HG02943 (cell line): ENCODE measurements at regions not wholly inside any gene's neighbourhood (a gene's known extent, or its start where the extent isn't known, plus 50 kb on each side); places are given as distances from the start of the nearest gene placed in this dataset.

Experiments
- ATAC-seq: cut with Tn5 transposase; IDR thresholded peaks from one replicate; pipeline ENCODE4 v1.9.1; 2021; ENCODE audit warnings: mild to moderate bottlenecking, low read depth, moderate library complexity; ENCODE audit not compliant: unreplicated experiment

DNA sequence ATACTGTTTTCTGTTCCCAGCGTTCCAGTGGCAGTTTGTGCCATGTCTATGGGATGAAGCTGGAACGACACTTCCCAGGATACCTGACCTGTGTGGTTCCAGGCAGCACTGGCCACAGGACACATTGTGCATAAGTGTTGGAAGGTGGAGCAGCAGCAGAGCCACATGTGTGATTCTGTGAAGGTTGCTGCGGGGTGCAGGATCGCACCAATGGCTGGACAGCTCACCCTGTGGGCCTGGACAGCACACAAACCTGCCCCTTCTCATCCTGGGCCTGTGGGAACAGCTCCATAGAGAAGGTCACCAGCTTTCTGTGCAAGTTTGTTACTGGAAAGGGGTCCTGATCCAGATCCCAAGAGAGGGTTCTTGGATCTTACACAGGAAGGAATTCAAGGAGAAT lies 252.2 kb upstream of the RAB6C start:
- ATAC-seq = no peak

DNA sequence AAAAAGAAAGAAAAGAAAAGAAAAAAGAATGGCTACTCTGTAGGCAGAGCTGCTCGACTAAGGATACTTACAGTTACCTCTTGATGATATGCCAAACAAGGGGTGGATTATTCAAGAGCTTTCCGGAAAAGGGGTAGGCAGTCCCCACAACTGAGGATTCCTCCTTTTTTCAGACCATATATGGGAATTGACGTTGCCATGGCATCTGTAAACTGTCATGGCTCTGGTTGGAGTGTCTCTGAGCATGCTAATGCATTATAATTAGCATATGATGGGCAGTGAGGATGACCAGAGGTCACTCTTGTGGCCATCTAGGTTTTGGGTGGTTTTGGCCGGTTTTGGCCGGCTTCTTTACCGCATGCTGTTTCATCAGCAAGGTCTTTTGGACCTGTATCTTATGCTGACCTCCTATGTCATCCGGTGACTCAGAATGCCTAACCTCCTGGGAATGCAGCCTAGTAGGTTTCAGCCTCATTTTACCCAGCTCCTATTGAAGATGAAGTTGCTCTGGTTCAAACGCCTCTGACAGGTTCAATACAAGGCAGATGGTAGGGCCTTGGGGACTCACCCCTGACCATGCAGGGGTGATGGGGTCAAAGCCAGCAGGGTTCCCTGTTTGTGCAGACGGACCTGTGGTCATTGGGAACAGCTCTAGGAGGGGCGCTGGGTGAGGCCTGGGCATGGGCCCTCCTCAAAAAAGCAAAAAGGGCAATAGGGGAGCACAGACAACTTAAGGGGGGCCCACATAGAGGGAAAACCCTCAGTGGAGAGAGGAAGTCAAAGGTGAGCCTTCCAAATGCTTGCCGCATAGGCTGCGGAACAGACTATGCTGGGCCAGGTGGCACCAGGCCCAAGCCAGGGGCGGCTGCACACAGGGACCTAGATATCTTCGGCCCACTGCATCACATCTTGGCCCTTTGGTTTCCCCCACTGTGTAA lies 251.2 kb upstream of the RAB6C start:
- ATAC-seq = no peak

DNA sequence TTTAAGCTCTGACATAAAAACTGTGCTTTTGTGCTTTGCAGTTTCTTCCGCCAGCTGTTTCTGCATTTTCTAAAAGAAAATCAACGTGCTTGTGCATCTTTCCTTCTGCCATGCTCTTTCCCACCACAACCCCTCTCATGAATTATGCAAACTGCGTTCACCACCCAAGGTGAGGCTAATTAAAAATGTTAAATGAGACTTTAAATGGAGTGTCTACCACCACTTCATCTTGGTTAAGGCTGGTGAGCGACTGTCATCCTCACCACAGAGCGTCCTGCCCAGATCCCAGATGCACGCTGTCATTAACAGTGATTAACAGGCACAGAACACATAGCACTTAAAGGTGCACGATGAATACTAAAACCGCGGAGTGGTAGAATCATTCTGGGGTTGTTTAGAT lies 250.5 kb upstream of the RAB6C start:
- no peak for ATAC-seq

DNA sequence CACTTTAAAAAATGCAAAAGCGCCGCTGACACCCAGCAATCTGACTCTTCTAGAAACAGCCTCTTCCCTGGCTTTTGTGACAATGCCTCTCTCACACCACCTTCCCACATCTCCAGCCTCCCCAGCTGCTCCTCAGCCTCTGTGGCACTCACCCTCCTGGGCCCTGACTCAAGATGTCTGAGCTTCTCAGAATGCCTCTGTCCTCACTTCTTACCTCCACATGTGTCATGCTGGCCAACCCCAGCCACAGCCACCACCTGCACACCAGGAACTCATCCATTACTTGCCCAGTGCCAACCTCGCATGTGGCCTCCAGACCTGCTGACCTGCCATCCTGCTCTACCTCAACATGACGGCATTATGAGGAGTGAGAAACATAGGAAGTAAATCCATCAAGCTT lies 249.8 kb upstream of the RAB6C start:
- no peak for ATAC-seq

DNA sequence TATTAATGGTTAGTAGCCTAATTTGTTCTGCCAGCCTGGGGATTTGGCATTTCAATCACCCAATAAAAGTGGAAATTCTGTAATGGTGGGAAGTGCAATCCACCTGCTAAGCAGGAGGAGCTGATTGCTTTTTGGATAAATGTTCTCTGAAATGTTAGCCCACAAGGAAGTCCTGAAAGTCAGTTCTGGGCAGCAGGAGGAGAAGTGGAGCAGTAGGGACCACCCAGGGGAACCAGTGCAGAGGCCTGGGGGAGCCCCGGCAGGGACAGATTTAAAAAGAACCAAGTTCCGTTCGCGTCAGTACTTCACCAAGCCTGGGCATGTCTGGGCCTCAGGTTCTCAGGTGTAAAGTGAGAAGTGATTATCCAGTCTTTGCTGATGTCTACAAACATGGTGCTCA lies 248.5 kb upstream of the RAB6C start:
- ATAC-seq = no peak

DNA sequence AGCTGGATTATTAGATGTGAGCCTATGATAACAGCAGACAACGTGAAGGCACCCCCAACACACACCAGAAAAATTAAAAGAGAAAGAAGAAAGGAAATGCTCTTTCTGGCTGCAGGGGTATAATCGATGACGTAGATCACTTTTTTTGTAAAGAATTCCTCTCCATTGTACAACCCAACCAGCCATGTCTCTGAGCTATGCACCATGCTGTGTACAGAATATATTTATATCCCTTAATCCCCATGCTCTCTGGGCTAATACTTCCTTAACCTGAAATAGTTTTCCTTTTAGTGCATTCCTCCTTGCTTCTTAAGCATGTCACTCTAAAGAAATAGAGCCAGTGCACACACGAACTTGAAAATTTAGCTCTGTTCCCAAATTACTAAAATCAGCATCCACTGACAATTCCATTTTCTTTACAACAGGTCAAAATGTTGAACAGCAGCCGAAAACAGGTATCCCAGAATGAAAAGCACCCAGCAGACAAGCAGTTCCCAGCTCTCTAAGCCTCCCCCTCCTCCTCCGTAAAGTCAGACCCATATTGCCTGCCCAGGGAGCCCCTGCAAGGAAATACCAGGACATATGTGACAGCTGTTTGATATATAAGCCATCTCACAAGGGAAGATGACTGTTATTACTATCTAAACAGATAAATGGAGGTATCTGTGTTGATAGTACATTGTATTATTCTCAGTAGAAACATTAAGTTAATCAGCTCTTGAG lies 247.4 kb upstream of the RAB6C start:
- no peak for ATAC-seq

DNA sequence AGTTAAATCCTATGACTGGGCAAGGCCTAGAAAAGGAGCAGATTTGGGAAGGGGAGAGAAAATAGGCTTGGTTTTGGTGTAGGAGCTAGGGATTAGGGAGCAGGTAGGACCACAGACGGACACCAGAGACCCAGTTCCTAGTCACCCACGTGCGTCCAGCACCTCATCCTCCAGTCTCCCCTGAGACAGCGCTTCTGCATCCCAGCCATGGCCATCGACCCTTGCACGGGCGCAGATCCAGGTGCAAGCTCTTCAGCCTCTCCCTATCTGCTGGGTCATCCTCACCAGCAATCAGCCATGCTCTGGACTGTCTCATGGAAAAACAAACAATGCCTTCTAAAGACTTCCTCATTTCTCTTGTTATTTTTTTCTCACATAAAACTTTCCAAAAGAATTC lies 246.8 kb upstream of the RAB6C start:
- no peak for ATAC-seq

DNA sequence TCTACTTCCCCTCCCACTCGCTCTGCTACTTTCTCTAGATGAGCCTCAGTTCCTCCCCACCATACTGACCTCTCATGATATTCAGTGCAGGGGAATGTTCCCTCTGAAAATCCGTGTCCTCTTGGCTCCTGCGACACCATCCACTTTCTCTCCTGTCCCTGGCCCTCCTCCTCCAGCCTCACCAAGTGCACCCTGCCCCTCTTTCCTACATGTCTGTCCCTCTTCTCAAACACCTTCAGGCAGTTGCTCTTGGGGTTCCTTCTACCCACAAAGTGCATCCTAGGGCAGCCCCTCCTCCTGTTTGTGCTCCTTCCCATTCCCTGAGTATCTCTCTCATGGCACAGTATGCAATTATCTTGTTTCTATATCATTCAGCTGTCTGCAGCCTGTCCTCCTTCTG lies 246.4 kb upstream of the RAB6C start:
- no peak for ATAC-seq

DNA sequence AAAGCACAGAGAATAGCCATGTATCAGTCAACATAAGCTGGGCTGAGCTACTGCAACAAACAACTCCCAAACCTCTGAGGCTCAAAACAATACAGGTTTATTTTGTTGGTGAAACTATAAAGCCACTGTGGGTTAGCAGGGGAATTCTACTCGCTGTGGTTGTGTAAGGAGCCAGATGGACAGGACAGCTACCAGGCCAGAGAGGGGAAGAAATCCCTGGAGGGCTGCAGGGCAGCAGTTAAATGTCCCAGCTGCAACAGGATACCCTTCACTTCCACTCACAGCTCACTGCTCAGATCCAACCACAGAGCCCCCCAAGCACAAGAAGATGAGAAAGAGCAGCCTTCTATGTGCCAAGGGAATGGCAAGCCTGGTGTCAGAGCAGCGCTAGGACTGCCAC lies 245.9 kb upstream of the RAB6C start:
- ATAC-seq = no peak

DNA sequence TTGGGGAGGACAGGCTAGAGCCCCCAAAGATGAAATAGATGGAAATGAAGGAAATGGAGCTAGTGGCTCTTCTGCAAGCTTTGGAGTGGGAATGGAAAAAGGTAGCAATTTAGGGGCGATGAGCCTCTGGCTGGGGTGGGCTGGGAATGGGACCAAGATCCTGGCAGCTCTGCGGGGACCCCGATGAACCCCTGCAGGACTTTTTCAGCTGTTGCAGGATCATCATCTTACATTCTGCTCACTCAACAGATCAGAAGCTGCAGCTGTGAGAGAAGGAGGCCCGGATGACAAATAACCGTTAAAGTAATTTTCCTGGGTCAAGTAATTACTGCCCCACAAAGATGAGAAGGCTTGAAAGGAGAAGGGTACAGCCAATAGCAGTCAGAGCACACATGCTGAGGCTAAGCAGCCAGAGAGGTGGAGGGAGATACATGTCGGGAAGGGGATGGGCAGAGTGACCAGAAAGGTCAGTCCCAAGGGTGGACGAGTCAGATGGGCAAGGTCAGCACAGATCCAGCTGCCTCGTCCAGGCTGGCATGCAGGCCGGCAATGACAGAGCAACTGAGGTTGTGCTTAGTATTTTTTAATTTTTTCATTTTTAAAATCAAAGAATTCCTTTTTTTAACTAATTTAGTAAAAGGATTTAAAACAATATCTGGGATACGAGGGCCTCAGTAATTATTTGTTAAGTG lies 245.0 kb upstream of the RAB6C start:
- no peak for ATAC-seq

DNA sequence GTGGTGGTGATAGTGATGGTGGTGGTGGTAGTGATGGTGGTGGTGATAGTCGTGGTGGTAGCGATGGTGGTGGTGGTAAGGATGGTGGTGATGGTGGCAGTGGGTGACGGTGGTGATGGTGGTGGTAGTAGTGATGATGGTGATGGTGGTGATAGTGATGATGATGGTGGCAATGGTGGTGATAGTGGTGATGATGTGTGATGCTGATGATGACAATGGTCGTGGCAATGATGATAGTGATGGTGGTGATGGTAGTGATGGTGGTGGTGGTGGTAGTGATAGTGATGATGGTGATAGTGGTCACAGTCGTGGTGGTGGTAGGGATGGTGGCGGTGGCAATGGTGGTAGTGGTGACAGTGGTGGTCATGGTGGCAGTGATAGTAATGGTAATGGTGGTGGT lies 243.9 kb upstream of the RAB6C start:
- ATAC-seq = no peak

DNA sequence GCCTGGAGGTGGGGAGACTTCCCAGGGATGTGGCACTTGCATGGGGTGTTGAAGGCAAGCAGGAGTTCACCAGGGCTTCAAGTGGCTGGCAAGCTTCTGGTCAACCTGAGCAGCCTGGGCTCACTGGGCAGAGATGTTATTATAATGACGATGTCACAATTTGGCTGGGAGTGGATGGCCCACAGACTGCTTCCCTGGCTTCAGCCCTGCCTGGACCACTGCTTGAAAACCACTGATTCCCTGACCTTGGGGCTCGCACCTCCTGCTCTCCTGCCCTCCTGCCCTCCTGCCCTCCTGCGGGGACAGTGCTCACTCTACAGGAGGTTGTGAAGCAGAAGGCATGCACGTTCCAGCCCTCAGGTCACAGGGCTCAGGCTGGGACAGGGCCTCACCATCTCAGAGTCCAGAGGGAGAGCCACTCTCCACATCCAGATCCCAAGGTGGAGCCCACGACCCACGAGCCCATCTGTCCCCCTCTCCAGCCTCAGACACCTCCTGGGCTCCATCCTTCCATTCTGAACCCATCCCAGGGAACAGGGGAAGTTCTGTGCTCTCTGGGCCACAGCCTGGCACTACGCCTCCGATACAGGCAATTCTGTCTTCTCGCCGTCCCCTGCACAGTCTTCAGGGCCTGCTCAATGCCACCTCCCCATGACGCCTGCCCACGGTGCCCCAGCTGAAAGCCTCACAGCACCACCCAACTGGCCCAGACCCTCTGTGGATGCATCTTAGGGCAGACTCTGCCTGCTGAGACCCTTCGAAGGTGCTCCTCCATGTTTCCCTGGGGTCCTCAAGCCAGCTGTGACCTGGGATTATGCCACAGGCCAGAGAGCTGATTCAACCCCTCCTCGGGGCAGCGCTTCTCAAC lies 241.6 kb upstream of the RAB6C start:
- no peak for ATAC-seq

DNA sequence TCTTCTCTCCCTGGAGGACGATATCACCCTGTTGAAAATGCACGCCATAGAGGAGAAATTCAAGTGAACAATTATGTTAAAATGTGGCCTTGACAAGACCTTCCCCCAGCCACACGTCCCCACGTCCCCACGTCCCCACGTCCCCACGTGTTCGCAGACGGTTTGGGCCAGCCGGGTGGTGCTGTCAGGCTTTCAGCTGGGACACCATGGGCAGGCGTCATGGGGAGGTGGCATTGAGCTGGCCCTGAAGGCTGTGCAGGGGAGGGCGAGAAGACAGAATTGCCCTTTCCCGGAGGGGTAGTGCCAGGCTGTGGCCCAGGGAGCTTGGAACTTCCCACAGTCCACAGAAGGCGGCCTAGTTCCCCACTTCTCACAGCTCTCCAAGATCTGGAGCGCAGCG lies 240.7 kb upstream of the RAB6C start:
- no peak for ATAC-seq

DNA sequence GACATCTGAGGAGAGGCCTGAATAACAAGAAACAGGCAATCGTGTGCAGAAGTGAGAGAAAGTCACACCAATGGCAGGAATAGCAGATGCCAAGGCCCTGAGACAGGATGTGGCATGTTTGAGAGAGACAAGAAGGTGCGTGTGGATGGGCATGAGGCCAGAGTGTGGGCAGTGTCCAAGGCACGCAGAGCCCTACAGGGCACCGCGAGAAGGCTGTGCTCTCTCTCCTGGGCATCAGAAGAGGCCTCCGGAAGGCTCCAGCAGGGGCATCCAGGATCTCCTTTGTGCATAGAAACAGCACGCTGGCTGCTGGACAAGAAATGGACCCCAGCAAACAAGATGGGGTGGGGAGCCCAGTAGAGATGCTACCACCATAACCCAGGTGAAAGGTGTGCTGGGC lies 239.0 kb upstream of the RAB6C start:
- no peak for ATAC-seq

DNA sequence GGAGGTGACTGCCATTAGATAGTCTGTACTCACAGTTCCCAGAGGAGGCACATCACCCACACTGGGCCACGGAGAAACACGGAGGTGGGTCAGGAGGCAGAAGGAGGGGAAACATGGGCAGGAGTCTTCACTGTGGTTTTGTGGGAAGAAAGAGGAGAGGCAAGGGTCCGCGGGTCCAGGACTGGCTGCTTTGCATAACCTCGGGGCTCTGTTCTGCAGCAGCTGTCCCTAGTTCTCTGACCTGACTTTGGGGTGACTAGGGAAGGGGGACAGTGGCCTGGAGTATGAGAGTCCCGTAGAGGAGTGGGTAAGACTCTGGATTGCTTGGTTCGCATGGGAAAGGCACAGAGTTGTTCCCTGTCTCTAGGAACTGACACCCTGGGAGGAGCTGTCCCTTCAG lies 238.3 kb upstream of the RAB6C start:
- no peak for ATAC-seq

DNA sequence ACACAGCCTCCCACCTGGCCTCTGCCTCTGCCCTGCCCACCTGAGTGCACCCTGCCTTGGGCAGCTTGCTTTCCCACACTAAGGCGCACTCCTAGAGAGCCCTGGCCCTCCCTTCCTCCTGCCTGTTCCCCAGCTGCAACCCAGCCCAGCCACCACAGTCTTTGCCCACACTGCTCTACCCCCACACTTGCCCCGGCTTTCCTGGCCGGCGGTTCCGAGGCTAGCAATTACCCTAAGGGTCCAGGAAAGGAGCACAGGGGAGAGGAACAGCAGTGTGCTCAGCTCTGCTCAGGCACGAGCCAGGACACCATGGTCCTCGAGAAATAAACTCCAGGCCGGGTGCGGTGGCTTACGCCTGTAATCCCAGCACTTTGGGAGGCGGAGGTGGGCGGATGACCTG lies 237.8 kb upstream of the RAB6C start:
- no peak for ATAC-seq

DNA sequence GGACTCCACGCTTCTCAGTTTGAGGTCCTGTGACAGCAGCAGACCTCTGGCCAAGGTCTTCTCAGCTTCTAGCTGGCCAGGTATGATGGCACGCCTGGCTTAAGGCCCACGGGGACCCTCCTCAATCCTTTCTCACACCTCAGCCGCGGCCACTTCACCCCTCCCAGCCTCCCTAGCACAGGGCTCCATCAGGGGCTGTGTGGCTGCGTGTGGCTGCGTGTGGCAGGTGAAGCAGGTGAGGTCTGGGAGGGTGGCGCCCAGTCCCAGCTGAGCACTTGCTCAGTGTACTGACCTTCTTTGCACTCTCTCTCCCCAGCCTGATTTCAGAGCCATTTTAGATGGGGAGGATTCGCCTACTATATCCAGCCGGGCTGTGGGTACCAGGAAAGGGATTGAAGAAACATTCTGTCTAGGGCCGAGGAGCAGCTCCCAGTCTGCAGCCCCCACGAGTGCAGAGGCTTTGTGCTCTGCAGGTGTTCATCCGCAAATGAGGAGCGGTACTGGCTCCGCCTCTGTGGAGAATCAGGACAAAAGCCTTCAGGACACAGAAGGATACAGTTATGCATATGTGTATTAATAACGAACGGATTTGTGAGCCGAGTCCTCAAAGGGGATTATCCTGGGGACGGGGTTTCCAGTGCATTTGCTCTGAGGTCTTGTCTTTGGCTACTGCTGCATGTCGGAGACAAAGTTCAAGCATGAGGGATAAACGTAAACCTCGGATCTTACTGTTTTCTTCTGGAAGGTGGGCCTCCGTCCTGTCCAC lies 236.9 kb upstream of the RAB6C start:
- ATAC-seq = no peak

DNA sequence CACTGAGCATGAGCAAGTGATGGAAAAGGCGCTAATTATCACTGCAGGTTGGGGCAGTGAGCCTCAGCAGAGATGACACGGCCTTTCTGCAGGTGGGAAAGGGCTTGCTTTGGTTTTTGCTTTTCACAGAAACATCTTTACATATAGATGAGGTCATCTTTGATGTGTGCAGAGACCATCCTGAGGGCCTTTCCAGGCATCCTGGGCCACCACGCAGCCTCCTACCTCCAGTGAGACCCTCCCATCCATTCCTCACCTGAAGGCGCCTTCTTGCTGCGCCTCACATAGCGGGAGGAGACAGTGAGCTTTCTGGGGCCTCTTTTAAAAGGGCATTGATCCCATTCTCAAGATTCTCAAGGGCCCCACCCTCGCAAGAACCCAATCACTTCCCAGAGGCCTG lies 235.3 kb upstream of the RAB6C start:
- ATAC-seq = no peak

DNA sequence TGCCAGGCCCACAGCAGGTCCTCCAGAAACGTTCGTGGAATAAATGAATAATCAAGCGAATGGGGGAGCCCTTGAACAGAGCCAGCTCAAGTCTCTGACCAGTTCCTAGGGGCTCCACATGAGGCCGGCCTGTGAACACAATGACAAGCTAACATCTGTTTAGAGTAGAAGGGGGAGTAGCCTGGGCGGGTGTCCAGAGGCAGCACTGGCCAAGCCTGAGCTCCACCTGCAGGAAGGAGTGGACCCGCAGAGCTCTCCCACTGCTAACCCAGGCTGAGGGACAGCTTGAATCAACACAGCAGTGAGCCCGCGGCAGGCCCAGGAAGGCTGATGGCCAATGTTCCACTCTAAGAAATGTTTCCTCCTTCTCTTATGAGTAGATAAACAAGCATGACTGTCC lies 234.8 kb upstream of the RAB6C start:
- ATAC-seq = no peak
